ENCODE measurements at regions not wholly inside any gene's neighbourhood (a gene's known extent, or its start where the extent isn't known, plus 50 kb on each side); places are given as distances from the start of the nearest gene placed in this dataset.
A peak's percentile ranks its signal among the peaks of the same experiment; 100 is the strongest.

DNA sequence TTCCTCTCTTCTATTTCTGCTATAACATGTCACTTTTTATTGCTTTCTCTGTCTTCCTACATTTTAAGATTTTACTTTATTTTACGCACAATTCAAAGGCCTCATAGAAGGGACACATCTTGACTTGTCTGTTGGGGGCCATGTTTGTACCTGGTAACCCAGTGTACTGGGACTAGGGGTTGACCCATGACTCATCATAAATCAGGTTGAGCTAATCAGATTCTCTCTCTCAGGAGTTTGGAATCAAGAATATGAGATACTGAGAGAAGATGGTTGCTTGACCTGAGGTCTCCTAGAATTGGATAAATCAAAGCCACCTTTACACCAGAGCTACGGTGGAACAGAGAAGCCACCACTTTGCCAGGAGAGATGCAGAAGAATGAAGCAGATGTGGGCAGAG lies 153.0 kb downstream of the UXS1 start:
- no peaks in the 10 kb centered on the region for H3K9me3 Mint-ChIP-seq (ENCODE audit: low read depth)
- H3K4me1 Mint-ChIP-seq (ENCODE audit: low read depth) = peaks cover 14% of the 10 kb centered on the region
- H3K27me3 Mint-ChIP-seq = no peaks in the 10 kb centered on the region
- H3K36me3 Mint-ChIP-seq = no peaks in the 10 kb centered on the region
- H3K27ac Mint-ChIP-seq = no peak overlapping the region
- no peak overlapping the region for H3K4me3 Mint-ChIP-seq

GRCh38 chr2:106039634-106040315 lies 154.3 kb downstream of the UXS1 start:
- H3K4me3 Mint-ChIP-seq = no peak overlapping the region
- no peaks in the 10 kb centered on the region for H3K9me3 Mint-ChIP-seq (ENCODE audit: low read depth)
- H3K27ac Mint-ChIP-seq = no peak overlapping the region
- no peaks in the 10 kb centered on the region for H3K27me3 Mint-ChIP-seq
- peaks cover 14% of the 10 kb centered on the region for H3K4me1 Mint-ChIP-seq (ENCODE audit: low read depth)
- H3K36me3 Mint-ChIP-seq = no peaks in the 10 kb centered on the region

GRCh38 chr2:106038601-106039375 lies 155.3 kb downstream of the UXS1 start:
- H3K4me1 Mint-ChIP-seq (ENCODE audit: low read depth) = peaks cover 14% of the 10 kb centered on the region
- no peak overlapping the region for H3K27ac Mint-ChIP-seq
- H3K4me3 Mint-ChIP-seq = no peak overlapping the region
- no peaks in the 10 kb centered on the region for H3K36me3 Mint-ChIP-seq
- H3K9me3 Mint-ChIP-seq (ENCODE audit: low read depth) = no peaks in the 10 kb centered on the region
- H3K27me3 Mint-ChIP-seq = no peaks in the 10 kb centered on the region

GRCh38 chr2:106037932-106038331 lies 156.2 kb downstream of the UXS1 start:
- Mint-ChIP-seq H3K4me3 (no peak overlapping the region), H3K4me1 (ENCODE audit: low read depth) (peaks cover 14% of the 10 kb centered on the region), H3K9me3 (ENCODE audit: low read depth) (peaks cover 4% of the 10 kb centered on the region), H3K27ac (no peak overlapping the region), H3K36me3 (no peaks in the 10 kb centered on the region), H3K27me3 (no peaks in the 10 kb centered on the region)

DNA sequence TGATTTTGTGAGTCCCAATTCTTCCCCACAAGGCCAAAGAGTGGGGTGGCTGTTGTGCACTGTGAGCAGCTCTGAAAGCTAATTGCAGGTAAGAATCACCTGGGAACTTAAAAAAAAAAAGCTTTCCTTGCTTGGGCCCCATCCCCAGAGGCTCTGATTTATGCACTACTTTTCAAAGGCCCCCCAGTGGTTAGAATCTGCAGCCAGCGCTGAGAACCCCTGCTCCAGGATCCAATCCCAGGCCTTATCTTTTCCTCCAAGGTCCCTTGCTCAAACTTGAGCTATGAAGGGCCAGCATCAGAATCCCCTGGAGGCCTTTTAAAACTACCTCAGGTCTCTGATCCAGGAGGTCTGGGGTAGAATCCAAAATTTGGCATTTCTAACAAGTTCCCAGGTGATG lies 156.8 kb downstream of the UXS1 start:
- Mint-ChIP-seq H3K36me3 (no peaks in the 10 kb centered on the region), H3K4me1 (ENCODE audit: low read depth) (peaks cover 14% of the 10 kb centered on the region), H3K9me3 (ENCODE audit: low read depth) (peaks cover 5% of the 10 kb centered on the region), H3K27ac (no peak overlapping the region), H3K27me3 (no peaks in the 10 kb centered on the region), H3K4me3 (no peak overlapping the region)

- H3K27ac Mint-ChIP-seq = no peak overlapping the region
- H3K4me1 Mint-ChIP-seq (ENCODE audit: low read depth) = peaks cover 28% of the 10 kb centered on the region
- no peaks in the 10 kb centered on the region for H3K36me3 Mint-ChIP-seq
- no peak overlapping the region for H3K4me3 Mint-ChIP-seq
- peaks cover 5% of the 10 kb centered on the region for H3K9me3 Mint-ChIP-seq (ENCODE audit: low read depth)
- no peaks in the 10 kb centered on the region for H3K27me3 Mint-ChIP-seq
These were observed 159.8 kb downstream of the UXS1 start for GRCh38 chr2:106034325-106034724.

- Mint-ChIP-seq H3K27ac (no peak overlapping the region), H3K36me3 (no peaks in the 10 kb centered on the region), H3K27me3 (no peaks in the 10 kb centered on the region), H3K4me1 (ENCODE audit: low read depth) (peaks cover 35% of the 10 kb centered on the region), H3K9me3 (ENCODE audit: low read depth) (peaks cover 5% of the 10 kb centered on the region), H3K4me3 (no peak overlapping the region)
These were observed 161.4 kb downstream of the UXS1 start for GRCh38 chr2:106032676-106033075.

- Mint-ChIP-seq H3K36me3 (no peaks in the 10 kb centered on the region), H3K27me3 (no peaks in the 10 kb centered on the region), H3K27ac (peak overlapping the region; percentile 56), H3K4me1 (ENCODE audit: low read depth) (peaks cover 47% of the 10 kb centered on the region), H3K4me3 (no peak overlapping the region), H3K9me3 (ENCODE audit: low read depth) (peaks cover 5% of the 10 kb centered on the region)
These were observed 163.5 kb downstream of the UXS1 start for GRCh38 chr2:106030287-106031268.

GRCh38 chr2:106028192-106028591 lies 165.9 kb downstream of the UXS1 start:
- no peaks in the 10 kb centered on the region for H3K27me3 Mint-ChIP-seq
- no peak overlapping the region for H3K4me3 Mint-ChIP-seq
- H3K27ac Mint-ChIP-seq = no peak overlapping the region
- H3K9me3 Mint-ChIP-seq (ENCODE audit: low read depth) = peaks cover 3% of the 10 kb centered on the region
- H3K36me3 Mint-ChIP-seq = no peaks in the 10 kb centered on the region
- peaks cover 59% of the 10 kb centered on the region for H3K4me1 Mint-ChIP-seq (ENCODE audit: low read depth)

DNA sequence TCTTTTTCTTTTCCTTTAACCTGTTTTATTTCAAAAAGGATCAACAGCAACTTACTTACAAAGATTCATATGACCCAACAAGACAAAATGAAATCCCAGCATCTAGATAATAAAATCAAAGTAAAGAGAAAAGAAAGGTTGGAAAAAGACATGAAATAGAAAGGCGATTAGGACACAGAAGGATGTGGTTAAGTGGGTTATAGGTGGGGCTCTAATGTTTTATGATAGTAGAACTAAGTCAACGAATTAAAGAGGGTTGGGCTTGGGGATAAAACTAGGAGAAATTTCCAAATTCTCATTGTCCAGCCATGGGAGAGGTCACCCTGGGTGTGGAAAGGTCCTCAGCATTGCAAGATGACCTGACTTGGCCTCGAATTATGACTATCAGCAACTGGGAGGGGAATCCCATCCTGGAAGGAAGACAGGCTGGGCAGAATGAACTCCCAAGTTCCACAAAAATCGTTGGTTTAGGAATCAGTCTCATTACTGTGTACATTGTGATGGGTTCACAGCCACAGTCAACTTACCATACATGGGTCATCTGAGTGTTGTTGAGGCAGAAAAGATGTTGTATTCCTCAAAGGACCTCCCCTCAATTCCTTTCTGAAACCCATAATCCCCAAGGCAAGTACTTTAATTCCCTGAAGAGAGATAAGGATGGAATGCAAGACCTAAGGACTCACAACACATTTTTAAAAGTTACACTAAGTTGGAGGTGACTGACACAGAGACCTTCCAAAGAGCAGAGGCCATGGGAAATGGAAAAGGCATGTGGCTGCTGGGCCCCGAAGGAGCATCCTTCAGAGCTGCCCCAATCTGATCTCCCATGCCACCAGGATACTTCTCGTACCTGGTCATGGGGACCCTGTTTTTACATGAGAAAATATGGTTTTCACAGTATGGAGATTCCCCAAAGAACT lies 167.6 kb downstream of the UXS1 start:
- Mint-ChIP-seq H3K27ac (peak overlapping the region; percentile 19), H3K4me1 (ENCODE audit: low read depth) (peaks cover 57% of the 10 kb centered on the region), H3K36me3 (no peaks in the 10 kb centered on the region), H3K4me3 (peak overlapping the region; percentile 9), H3K27me3 (no peaks in the 10 kb centered on the region), H3K9me3 (ENCODE audit: low read depth) (no peaks in the 10 kb centered on the region)

- H3K36me3 Mint-ChIP-seq = no peaks in the 10 kb centered on the region
- H3K9me3 Mint-ChIP-seq (ENCODE audit: low read depth) = no peaks in the 10 kb centered on the region
- no peaks in the 10 kb centered on the region for H3K27me3 Mint-ChIP-seq
- H3K4me3 Mint-ChIP-seq = no peak overlapping the region
- H3K4me1 Mint-ChIP-seq (ENCODE audit: low read depth) = peaks cover 53% of the 10 kb centered on the region
- H3K27ac Mint-ChIP-seq = no peak overlapping the region
These were observed 168.3 kb downstream of the UXS1 start for GRCh38 chr2:106025796-106026195.

DNA sequence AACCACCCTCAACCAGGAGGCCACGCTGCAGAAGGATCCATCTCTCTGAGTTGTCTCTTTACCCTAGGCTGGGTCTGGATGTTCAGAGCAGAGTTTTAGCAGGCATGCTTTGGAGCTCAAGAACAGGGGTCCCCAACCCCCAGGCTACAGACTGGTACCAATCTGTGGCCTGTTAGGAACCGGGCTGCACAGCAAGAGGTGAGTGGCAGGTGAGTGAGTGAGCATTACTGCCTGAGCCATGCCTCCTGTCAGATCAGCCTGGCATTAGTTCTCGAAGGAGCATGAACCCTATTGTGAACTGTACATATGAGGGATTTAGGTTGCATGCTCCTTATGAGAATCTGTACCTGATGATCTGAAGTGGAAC lies 172.5 kb downstream of the UXS1 start:
- H3K4me1 Mint-ChIP-seq (ENCODE audit: low read depth) = peaks cover 31% of the 10 kb centered on the region
- no peak overlapping the region for H3K4me3 Mint-ChIP-seq
- H3K9me3 Mint-ChIP-seq (ENCODE audit: low read depth) = no peaks in the 10 kb centered on the region
- H3K27me3 Mint-ChIP-seq = no peaks in the 10 kb centered on the region
- H3K36me3 Mint-ChIP-seq = no peaks in the 10 kb centered on the region
- H3K27ac Mint-ChIP-seq = no peak overlapping the region

DNA sequence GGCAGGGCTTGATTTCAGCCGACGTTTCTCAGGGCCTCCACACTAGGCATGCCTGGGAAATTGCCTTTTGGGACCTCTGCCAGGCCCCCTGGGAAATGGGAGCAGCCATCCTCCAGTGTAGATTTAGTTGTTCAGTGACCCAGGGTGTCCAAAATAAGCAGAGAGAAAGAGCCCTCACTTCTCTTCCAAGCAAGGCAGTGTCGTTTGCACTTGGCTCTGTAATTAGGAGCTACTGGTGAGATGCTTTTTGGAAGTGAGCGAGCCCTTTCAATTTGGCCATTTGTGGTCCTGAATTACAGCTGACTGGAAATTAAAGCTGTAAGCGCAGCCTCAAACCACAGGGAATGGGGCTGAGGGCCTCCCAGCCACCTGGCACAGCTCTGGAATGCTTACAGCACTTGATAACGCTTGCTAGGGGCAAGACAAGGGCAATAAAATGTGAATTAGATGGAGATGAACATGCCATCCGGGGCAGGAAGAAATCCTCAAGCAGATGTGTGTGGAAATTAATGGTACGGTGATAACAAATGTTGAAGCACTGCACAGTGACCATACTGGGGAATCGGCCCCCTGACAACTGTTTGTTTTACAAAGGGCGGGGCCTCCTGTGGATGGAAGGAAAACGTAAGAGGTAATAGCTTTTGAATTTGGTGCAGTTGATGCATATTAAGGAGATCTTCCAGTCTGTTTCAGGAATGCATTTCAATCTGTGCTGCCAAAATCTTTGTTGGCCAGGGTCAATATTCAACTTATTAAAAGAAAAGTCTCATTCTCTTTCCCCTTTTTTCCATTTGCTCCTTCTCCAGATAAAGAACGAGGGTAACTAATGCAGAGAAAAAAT lies 173.1 kb downstream of the UXS1 start:
- no peak overlapping the region for H3K4me3 Mint-ChIP-seq
- peaks cover 25% of the 10 kb centered on the region for H3K4me1 Mint-ChIP-seq (ENCODE audit: low read depth)
- H3K27ac Mint-ChIP-seq = no peak overlapping the region
- no peaks in the 10 kb centered on the region for H3K9me3 Mint-ChIP-seq (ENCODE audit: low read depth)
- no peaks in the 10 kb centered on the region for H3K36me3 Mint-ChIP-seq
- H3K27me3 Mint-ChIP-seq = no peaks in the 10 kb centered on the region

Data from activated naive CD8-positive, alpha-beta T cell (primary cell).